ENCODE measurements at regions not wholly inside any gene's neighbourhood (a gene's known extent, or its start where the extent isn't known, plus 50 kb on each side); places are given as distances from the start of the nearest gene placed in this dataset.

- TF ChIP-seq USF1 (IDR thresholded peaks at IDR 0.05; ENCODE audit: borderline replicate concordance, low read depth): no peak
- TF ChIP-seq CTCF (IDR thresholded peaks at IDR 0.05): no peak
- TF ChIP-seq SMC3 (IDR thresholded peaks at IDR 0.05; ENCODE audit: low read depth, low read length): no peak
- TF ChIP-seq EP300 (IDR thresholded peaks at IDR 0.05; ENCODE audit: borderline replicate concordance in 1 of 2, low read depth in 1 of 2, low read length in 1 of 2): no peak
- no peak for TF ChIP-seq FOSL2 (IDR thresholded peaks at IDR 0.05; ENCODE audit: borderline replicate concordance, low read depth)
- no peak for TF ChIP-seq POLR2AphosphoS5 (IDR thresholded peaks at IDR 0.05; ENCODE audit: low read depth, low read length)
- TF ChIP-seq FOXJ3 (CRISPR knock-in tag; IDR thresholded peaks at IDR 0.05): no peak
- TF ChIP-seq TAF1 (IDR thresholded peaks at IDR 0.05; ENCODE audit: borderline replicate concordance, low read depth, low read length): no peak
- TF ChIP-seq GABPA (IDR thresholded peaks at IDR 0.05; ENCODE audit: low read depth): no peak
- TF ChIP-seq MXI1 (IDR thresholded peaks at IDR 0.05; ENCODE audit: low read depth, low read length): no peak
Measured at GRCh38 chr5:135103575-135103853, 69.5 kb upstream of the PITX1 start.
